Ectodermal cell (in vitro differentiated cells): ENCODE measurements at regions not wholly inside any gene's neighbourhood (a gene's known extent, or its start where the extent isn't known, plus 50 kb on each side); places are given as distances from the start of the nearest gene placed in this dataset.

ENCODE experiments used
- H3K27ac ChIP-seq: 2 replicates; pipeline ENCODE4 v1.7.0; 2013; ENCODE audit warnings: mild to moderate bottlenecking, low read depth, low read length; ENCODE audit not compliant: insufficient read depth, poor library complexity, severe bottlenecking
- H3K27me3 ChIP-seq: 2 replicates; pipeline ENCODE4 v1.7.0; 2013; ENCODE audit warnings: mild to moderate bottlenecking, low read length; ENCODE audit not compliant: insufficient read depth, control insufficient read depth, poor library complexity, severe bottlenecking
- H3K36me3 ChIP-seq: one replicate; pipeline ENCODE4 v1.7.0; 2013; ENCODE audit warnings: low read length; ENCODE audit not compliant: control insufficient read depth, insufficient read depth
- H3K4me1 ChIP-seq: one replicate; pipeline ENCODE4 v1.7.0; 2013; ENCODE audit warnings: low read length; ENCODE audit not compliant: control insufficient read depth, insufficient read depth
- H3K4me3 ChIP-seq: 2 replicates; pipeline ENCODE4 v1.7.0; 2013; ENCODE audit warnings: low read depth, low read length, control low read depth; ENCODE audit not compliant: insufficient read depth
- H3K9me3 ChIP-seq: 2 replicates; pipeline ENCODE4 v1.7.0; 2013; ENCODE audit warnings: mild to moderate bottlenecking, low read length, moderate library complexity; ENCODE audit not compliant: control insufficient read depth
- WGBS, 2 experiments: methylation state at CpG; one replicate each; pipeline ENCODE4 v1.1.7; 2013; ENCODE audit warnings: missing lambda C conversion rate in 2 of 2; 5-methylcytosine and 5-hydroxymethylcytosine counted together

DNA sequence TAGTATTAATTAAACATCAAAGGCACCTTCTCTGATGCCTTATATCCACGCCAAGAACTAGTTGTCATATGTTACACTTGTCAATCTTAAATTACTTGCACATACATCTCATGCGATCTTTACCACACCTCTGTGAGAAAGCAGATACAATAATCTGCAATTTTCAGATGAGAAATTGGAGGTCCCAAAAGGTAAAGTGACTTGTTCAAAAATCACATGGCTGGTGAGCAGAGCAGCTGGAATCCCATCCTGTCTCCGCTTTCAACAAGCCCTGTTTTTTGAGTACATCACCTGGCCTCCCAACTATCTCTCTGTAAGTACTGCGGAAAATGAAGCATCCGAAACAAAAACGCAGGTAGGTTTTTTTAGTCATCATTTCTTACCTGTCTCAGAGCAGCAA is 203.4 kb upstream of the FOXN3 start:
- Histone ChIP-seq H3K4me1 (peaks cover 18% of the 10 kb centered on the region), H3K27me3 (peaks cover 26% of the 10 kb centered on the region), H3K36me3 (no peaks in the 10 kb centered on the region), H3K4me3 (no peak overlapping the region), H3K27ac (no peak overlapping the region), H3K9me3 (no peaks in the 10 kb centered on the region)
- WGBS, 2 experiments = 87 to 93% methylated on average over 6 of the region's 6 CpGs

DNA sequence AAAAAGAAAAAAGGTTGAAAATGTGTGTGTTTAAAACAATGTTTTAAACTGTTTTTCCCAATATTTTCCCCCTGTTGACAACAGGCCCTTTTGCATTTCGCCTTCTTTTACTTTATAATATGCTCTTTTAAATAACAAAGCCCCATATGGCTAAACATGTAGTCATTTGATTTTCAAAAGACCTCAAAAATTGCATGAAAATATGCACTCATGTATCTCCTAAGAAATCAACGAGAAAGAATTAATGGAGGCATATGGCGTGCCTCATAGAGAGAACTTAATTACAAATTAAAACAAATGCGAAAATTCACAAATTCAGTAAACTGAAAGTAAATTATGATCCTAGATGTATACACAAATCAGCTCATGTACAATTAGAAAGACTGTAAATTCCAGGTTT is 202.6 kb upstream of the FOXN3 start:
- Histone ChIP-seq H3K27ac (no peak overlapping the region), H3K27me3 (peaks cover 26% of the 10 kb centered on the region), H3K36me3 (no peaks in the 10 kb centered on the region), H3K9me3 (no peaks in the 10 kb centered on the region), H3K4me1 (peaks cover 25% of the 10 kb centered on the region), H3K4me3 (peak overlapping the region; percentile 72)
- WGBS, 2 experiments = 29 to 43% methylated on average over 3 to 4 of the region's 4 CpGs

DNA sequence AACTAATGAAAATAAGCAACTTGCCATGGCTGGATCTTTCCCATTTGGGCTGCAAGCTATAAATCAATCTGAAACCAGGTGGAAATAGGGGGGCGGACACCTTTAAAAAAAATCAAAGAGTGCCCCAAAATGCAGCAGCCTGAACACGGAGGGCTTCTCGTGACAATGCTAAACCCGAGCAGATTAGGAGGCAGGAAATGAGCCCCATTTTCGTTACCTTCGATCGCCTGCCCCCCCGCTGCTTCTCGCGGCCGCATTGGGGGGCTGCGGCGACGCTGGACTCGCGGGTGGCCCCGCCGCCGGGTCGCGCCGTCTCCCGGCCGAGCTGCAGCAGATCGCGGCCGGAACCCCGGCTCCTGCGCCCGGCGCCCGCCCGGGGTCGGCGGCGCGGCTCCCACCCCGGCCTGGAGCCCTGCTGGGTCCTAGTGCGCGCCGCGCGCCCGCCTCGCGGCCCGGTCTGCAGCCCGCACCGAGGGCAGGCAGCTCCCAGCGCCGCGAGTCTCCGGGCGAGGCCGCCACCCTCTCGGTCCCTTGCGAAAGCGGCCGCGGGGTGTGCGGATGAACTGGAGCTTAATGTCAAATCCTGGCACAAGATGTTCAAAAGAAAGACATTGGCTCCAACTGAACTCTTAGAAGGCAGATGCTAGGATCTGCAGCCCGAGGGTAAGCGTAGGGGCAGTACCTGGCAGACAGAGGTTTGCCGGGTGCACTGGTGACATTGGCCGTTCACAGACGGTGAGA is 201.9 kb upstream of the FOXN3 start:
- WGBS, 2 experiments = 0% methylated on average over 66 of the region's 66 CpGs
- H3K4me1 ChIP-seq = peaks cover 25% of the 10 kb centered on the region
- peaks cover 26% of the 10 kb centered on the region for H3K27me3 ChIP-seq
- H3K9me3 ChIP-seq = no peaks in the 10 kb centered on the region
- H3K4me3 ChIP-seq = peak overlapping the region; percentile 72
- peak overlapping the region; percentile 8 for H3K27ac ChIP-seq
- H3K36me3 ChIP-seq = no peaks in the 10 kb centered on the region

DNA sequence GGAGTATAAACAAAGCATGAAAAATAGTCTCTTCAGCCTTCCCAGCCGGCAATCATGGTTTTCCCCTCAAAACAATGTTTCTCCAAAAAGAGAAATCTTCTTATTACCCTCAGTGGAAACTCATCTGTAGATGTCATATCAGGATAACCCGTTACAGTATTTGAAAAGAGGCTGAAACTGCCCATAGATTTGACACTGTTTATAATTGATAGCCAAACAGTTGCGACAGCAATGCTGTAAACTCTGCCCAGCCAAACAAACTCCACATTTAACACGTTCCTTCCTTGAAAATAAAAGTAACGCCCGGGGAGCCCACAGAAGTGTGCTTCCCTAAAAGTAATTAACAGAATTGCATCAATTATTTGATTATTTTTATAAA is 201.3 kb upstream of the FOXN3 start:
- no peak overlapping the region for H3K27ac ChIP-seq
- peaks cover 26% of the 10 kb centered on the region for H3K27me3 ChIP-seq
- peaks cover 25% of the 10 kb centered on the region for H3K4me1 ChIP-seq
- peak overlapping the region; percentile 72 for H3K4me3 ChIP-seq
- H3K9me3 ChIP-seq = no peaks in the 10 kb centered on the region
- H3K36me3 ChIP-seq = no peaks in the 10 kb centered on the region
- WGBS, 2 experiments = 1 to 4% methylated on average over 4 to 6 of the region's 6 CpGs

DNA sequence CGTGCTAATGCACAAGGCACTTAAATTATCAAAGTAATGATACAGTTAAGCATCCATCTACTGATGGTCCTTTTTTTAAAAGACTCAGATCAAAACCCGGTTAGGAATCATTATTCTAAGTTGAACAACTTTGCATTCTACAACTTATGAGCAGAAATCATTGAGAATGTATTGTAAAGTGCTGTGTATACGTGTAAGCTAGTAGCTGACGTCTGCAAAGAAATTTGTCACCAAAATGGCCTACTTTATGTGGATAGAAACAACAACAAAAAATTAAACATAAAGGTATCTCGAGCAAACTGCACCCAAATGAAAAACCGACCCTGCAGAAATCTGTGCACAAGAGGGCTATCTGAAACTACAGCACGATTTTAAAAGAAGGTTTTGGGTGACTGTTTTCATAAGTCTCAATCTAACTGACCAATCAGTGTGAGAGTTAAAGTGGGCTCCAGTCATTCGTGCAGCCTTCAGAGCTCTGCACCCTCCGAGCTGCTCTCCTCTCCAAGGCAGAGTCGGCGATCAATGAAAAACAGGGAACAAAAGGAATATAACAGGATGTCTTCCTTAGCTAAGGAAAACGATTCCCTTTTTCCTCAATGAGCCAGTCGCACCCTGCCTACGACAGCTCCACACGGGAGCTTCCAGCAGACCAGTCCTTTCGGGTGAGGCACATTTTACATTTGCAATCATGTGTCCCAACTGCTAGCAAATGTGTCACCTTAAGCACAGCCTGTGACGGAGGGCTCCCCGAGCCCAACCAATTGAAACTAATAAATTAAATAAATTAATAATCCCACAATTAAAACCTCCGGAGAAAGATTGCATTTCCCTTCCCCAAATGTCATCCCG is 200.7 kb upstream of the FOXN3 start:
- H3K4me3 ChIP-seq = peak overlapping the region; percentile 72
- H3K36me3 ChIP-seq = no peaks in the 10 kb centered on the region
- 8% methylated on average over 18 to 19 of the region's 20 CpGs for WGBS, 2 experiments
- no peak overlapping the region for H3K27ac ChIP-seq
- H3K27me3 ChIP-seq = peaks cover 26% of the 10 kb centered on the region
- H3K9me3 ChIP-seq = no peaks in the 10 kb centered on the region
- peaks cover 25% of the 10 kb centered on the region for H3K4me1 ChIP-seq

DNA sequence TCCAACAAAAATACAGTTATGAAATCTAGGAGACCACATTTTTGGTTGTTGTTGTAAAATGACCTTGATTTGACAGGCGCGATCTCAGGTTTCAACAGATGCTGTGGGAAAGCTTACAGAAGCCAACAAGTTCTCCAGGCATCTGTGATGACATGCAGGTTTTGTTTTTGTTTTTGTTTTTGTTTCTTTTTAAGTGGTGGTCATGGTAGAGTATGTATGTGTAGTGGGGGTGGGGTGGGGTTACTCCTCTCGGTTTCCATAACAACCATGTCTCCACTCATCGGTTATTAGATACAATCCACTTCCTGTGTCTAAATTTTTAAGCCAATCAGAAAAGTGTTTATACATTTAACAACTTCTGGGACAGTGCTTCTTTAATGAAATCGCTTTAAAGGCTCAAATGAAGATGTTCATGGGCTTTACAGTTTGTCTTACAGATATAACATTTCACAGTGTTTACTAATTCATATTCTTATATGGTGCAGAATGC is 199.9 kb upstream of the FOXN3 start:
- 39% methylated on average over 4 to 5 of the region's 5 CpGs for whole genome bisulfite sequencing, 2 experiments
- Histone ChIP-seq H3K4me3 (no peak overlapping the region), H3K27me3 (peaks cover 26% of the 10 kb centered on the region), H3K9me3 (no peaks in the 10 kb centered on the region), H3K4me1 (peaks cover 25% of the 10 kb centered on the region), H3K36me3 (no peaks in the 10 kb centered on the region), H3K27ac (no peak overlapping the region)

DNA sequence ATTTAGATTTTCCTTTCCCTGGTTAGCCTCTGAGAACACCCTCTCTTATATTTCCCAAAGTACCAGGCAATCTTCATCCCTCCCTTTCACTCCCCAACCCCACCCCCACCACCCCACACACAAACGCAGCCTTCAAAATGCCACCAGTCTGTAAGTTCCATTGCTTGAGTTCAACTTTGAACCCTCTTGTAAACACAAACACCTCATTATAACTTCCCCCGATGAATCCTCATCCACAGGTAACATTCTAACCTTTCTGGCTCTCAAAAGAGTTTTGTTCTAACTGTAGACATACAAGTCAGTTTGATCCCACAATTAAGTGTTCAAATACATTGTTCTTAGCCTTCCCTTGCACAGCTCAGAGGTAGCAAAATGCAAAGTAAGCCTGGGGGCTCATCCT is 199.4 kb upstream of the FOXN3 start:
- Histone ChIP-seq H3K27me3 (peaks cover 26% of the 10 kb centered on the region), H3K4me3 (no peak overlapping the region), H3K9me3 (no peaks in the 10 kb centered on the region), H3K27ac (no peak overlapping the region), H3K4me1 (peaks cover 25% of the 10 kb centered on the region), H3K36me3 (no peaks in the 10 kb centered on the region)
- WGBS, 2 experiments = 9 to 12% methylated on average over 2 of the region's 2 CpGs

DNA sequence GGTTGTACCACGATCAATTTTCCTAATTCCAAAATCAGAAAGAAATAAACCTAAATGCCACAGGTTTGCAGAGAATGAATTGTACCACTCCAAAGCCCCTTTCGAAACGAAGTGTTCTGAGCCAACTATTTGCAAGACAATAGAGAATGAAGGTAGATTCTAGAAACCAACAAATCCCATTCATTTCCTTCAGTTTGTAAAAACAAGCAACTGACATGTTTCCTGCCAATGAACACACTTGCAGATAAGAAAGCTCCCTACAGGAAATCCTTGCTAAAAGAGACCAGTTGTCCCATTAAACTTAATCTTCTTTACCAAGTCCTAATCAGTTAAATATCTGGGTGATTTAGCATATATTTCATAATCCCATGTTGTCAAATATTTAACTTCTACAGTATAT is 198.4 kb upstream of the FOXN3 start:
- 0 to 20% methylated on average over 2 to 3 of the region's 3 CpGs for WGBS, 2 experiments
- H3K4me1 ChIP-seq = peaks cover 25% of the 10 kb centered on the region
- H3K9me3 ChIP-seq = no peaks in the 10 kb centered on the region
- peaks cover 17% of the 10 kb centered on the region for H3K27me3 ChIP-seq
- no peak overlapping the region for H3K4me3 ChIP-seq
- no peak overlapping the region for H3K27ac ChIP-seq
- no peaks in the 10 kb centered on the region for H3K36me3 ChIP-seq

DNA sequence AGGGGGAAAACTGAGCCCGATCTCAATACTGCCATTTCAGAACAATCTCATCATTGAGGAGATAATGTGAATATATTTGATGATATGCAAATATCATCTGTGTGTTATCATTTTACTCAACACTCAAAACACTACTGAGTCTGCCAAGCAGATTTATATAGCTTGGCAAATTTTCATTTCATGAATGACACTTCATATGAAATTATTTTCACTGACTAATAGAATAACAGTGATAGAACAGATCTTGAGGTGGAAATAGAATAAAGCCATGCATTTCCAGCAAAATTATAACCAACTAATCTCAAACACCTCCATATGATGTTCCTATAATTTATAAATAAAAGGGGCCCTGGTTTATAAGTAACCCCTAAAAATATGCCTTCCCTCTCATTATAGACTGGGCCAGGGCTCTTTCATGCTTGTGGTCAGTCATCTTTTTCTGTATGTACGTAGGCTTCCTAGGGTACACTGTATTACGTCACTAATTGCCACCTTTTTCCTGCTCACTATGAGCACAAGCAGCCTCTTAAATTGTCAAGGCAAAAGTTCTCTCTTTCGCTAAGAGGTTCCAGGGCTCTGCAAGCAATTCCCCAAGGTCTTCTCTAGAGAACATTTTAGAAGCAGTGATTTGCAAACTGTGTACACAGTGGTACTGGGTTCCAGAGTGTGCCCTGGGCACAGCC is 197.1 kb upstream of the FOXN3 start:
- Histone ChIP-seq H3K27me3 (peaks cover 4% of the 10 kb centered on the region), H3K9me3 (no peaks in the 10 kb centered on the region), H3K4me3 (no peak overlapping the region), H3K27ac (no peak overlapping the region), H3K36me3 (no peaks in the 10 kb centered on the region), H3K4me1 (peaks cover 25% of the 10 kb centered on the region)
- WGBS, 2 experiments = 80 to 87% methylated on average over 3 of the region's 4 CpGs
